ENCODE measurements at regions not wholly inside any gene's neighbourhood (a gene's known extent, or its start where the extent isn't known, plus 50 kb on each side); places are given as distances from the start of the nearest gene placed in this dataset.

- Histone ChIP-seq H3K4me3 (no peak overlapping the region), H3K27ac (no peak overlapping the region), H3K4me1 (no peaks in the 10 kb centered on the region), H3K36me3 (no peaks in the 10 kb centered on the region), H3K9me3 (peaks cover 0 to 9% (median 0%) of the 10 kb centered on the region in 4 donors), H3K27me3 (no peaks in the 10 kb centered on the region)
- ATAC-seq (ENCODE audit: low FRiP score in 2 of 2) (no peak), DNase-seq (no peak)
- 66% methylated on average over 4 to 6 of the region's 6 CpGs for WGBS, 2 donors
- TF ChIP-seq CTCF (IDR thresholded peaks at IDR 0.05) (no peak), EP300 (IDR thresholded peaks at IDR 0.05) (no peak), POLR2AphosphoS5 (IDR thresholded peaks at IDR 0.05) (no peak), POLR2A (IDR thresholded peaks at IDR 0.05) (no peak)
These were observed 96.1 kb upstream of the CD82 start for GRCh38 chr11:44469412-44469811.

- no peak overlapping the region for H3K4me3 ChIP-seq
- WGBS, 2 donors = 30 to 51% methylated on average over 4 to 7 of the region's 7 CpGs
- H3K27ac ChIP-seq = no peak overlapping the region
- TF ChIP-seq POLR2AphosphoS5 (IDR thresholded peaks at IDR 0.05) (no peak), POLR2A (IDR thresholded peaks at IDR 0.05) (no peak), EP300 (IDR thresholded peaks at IDR 0.05) (no peak), CTCF (IDR thresholded peaks at IDR 0.05) (no peak)
- H3K4me1 ChIP-seq = no peaks in the 10 kb centered on the region
- no peaks in the 10 kb centered on the region for H3K9me3 ChIP-seq
- H3K36me3 ChIP-seq = no peaks in the 10 kb centered on the region
- DNase-seq (no peak), ATAC-seq (ENCODE audit: low FRiP score in 2 of 2) (no peak)
- no peaks in the 10 kb centered on the region for H3K27me3 ChIP-seq
These were observed 94.6 kb upstream of the CD82 start for GRCh38 chr11:44470854-44471253.

GRCh38 chr11:44471603-44472002 is 93.9 kb upstream of the CD82 start:
- H3K9me3 ChIP-seq = no peaks in the 10 kb centered on the region
- H3K27ac ChIP-seq = no peak overlapping the region
- no peak for TF ChIP-seq POLR2A (IDR thresholded peaks at IDR 0.05)
- no peak for TF ChIP-seq POLR2AphosphoS5 (IDR thresholded peaks at IDR 0.05)
- TF ChIP-seq CTCF (IDR thresholded peaks at IDR 0.05) = no peak
- no peak for TF ChIP-seq EP300 (IDR thresholded peaks at IDR 0.05)
- no peak overlapping the region for H3K4me3 ChIP-seq
- no peaks in the 10 kb centered on the region for H3K27me3 ChIP-seq
- H3K4me1 ChIP-seq = no peaks in the 10 kb centered on the region
- WGBS, 2 donors = 40 to 77% methylated on average over 1 to 3 of the region's 3 CpGs
- DNase-seq (no peak), ATAC-seq (ENCODE audit: low FRiP score in 2 of 2) (no peak)
- H3K36me3 ChIP-seq = no peaks in the 10 kb centered on the region

GRCh38 chr11:44472916-44473315 is 92.5 kb upstream of the CD82 start:
- no peaks in the 10 kb centered on the region for H3K9me3 ChIP-seq
- ATAC-seq (ENCODE audit: low FRiP score in 2 of 2) (no peak), DNase-seq (no peak)
- no peaks in the 10 kb centered on the region for H3K4me1 ChIP-seq
- no peak for TF ChIP-seq POLR2A (IDR thresholded peaks at IDR 0.05)
- TF ChIP-seq POLR2AphosphoS5 (IDR thresholded peaks at IDR 0.05) = no peak
- no peak for TF ChIP-seq CTCF (IDR thresholded peaks at IDR 0.05)
- no peak for TF ChIP-seq EP300 (IDR thresholded peaks at IDR 0.05)
- H3K27ac ChIP-seq = no peak overlapping the region
- no peak overlapping the region for H3K4me3 ChIP-seq
- no peaks in the 10 kb centered on the region for H3K36me3 ChIP-seq
- no peaks in the 10 kb centered on the region for H3K27me3 ChIP-seq
- WGBS, 2 donors = 75% methylated on average over 4 of the region's 4 CpGs

GRCh38 chr11:44474702-44475101 is 90.8 kb upstream of the CD82 start:
- H3K9me3 ChIP-seq = no peaks in the 10 kb centered on the region
- no peak for TF ChIP-seq POLR2AphosphoS5 (IDR thresholded peaks at IDR 0.05)
- ATAC-seq (ENCODE audit: low FRiP score in 2 of 2) (no peak), DNase-seq (no peak)
- WGBS, 2 donors = 97 to 98% methylated on average over 5 of the region's 5 CpGs
- H3K36me3 ChIP-seq = no peaks in the 10 kb centered on the region
- no peaks in the 10 kb centered on the region for H3K27me3 ChIP-seq
- no peaks in the 10 kb centered on the region for H3K4me1 ChIP-seq
- H3K27ac ChIP-seq = no peak overlapping the region
- no peak overlapping the region for H3K4me3 ChIP-seq

All from upper lobe of left lung (tissue), 6 donors.